Skin epidermis (tissue), 12 donors: ENCODE measurements at regions not wholly inside any gene's neighbourhood (a gene's known extent, or its start where the extent isn't known, plus 50 kb on each side); places are given as distances from the start of the nearest gene placed in this dataset.
"Not testable (repeated sequence)": the region's sequence is repeated elsewhere in the genome, so short reads cannot be mapped to it uniquely, and the experiment has no call there.

ENCODE experiments used
- H3K27ac ChIP-seq, 21 experiments: fragments of 200-600 bp; sonication (generic) in 11 of 21; one replicate each; pipeline ENCODE4 v1.5.0; 2020; ENCODE audit warnings: mild to moderate bottlenecking in 3 of 21, inconsistent platforms in 2 of 21, moderate library complexity in 2 of 21
- H3K4me3 ChIP-seq, 7 experiments: fragments of 200-600 bp; sonication (generic) in 2 of 7; one replicate each; pipeline ENCODE4 v1.5.0; 2020; ENCODE audit warnings: inconsistent platforms in 2 of 7, mild to moderate bottlenecking in 2 of 7, moderate library complexity in 1 of 7

GRCh38 chr10:2049560-2049959 is 312.2 kb upstream of the ADARB2 start:
- no peak overlapping the region for H3K27ac ChIP-seq
- H3K4me3 ChIP-seq: no peak overlapping the region

- H3K27ac ChIP-seq: no peak overlapping the region
- no peak overlapping the region for H3K4me3 ChIP-seq
Measured at GRCh38 chr10:2048337-2048973, 311.1 kb upstream of the ADARB2 start.

- Histone ChIP-seq H3K4me3 (no peak overlapping the region), H3K27ac (no peak overlapping the region)
Measured at GRCh38 chr10:2047679-2048078, 310.4 kb upstream of the ADARB2 start.

GRCh38 chr10:2043379-2043778 is 306.1 kb upstream of the ADARB2 start:
- Histone ChIP-seq H3K27ac (no peak overlapping the region), H3K4me3 (no peak overlapping the region)

GRCh38 chr10:2038036-2038435 is 300.7 kb upstream of the ADARB2 start:
- no peak overlapping the region for H3K4me3 ChIP-seq
- no peak overlapping the region for H3K27ac ChIP-seq

GRCh38 chr10:2037246-2037645 is 299.9 kb upstream of the ADARB2 start:
- Histone ChIP-seq H3K27ac (no peak overlapping the region), H3K4me3 (no peak overlapping the region)

- H3K27ac ChIP-seq: no peak overlapping the region
- no peak overlapping the region for H3K4me3 ChIP-seq
Measured at GRCh38 chr10:2036209-2036608, 298.9 kb upstream of the ADARB2 start.

- H3K27ac ChIP-seq: no peak overlapping the region
Measured at GRCh38 chr10:2030046-2030445, 292.7 kb upstream of the ADARB2 start.

GRCh38 chr10:2026936-2027335 is 289.6 kb upstream of the ADARB2 start:
- Histone ChIP-seq H3K4me3 (no peak overlapping the region), H3K27ac (no peak overlapping the region)

More at GRCh38 chr10:2030046-2030445, 292.7 kb upstream of the ADARB2 start:
- H3K4me3 ChIP-seq: no peak overlapping the region

- not testable (repeated sequence) for H3K4me3 ChIP-seq, H3K27ac ChIP-seq
Measured at GRCh38 chr10:2024750-2025149, 287.4 kb upstream of the ADARB2 start.

GRCh38 chr10:2023687-2024086 is 286.4 kb upstream of the ADARB2 start:
- no peak overlapping the region for H3K4me3 ChIP-seq

GRCh38 chr10:2022401-2022800 is 285.1 kb upstream of the ADARB2 start:
- H3K27ac ChIP-seq: no peak overlapping the region
- no peak overlapping the region for H3K4me3 ChIP-seq

More at GRCh38 chr10:2023687-2024086, 286.4 kb upstream of the ADARB2 start:
- no peak overlapping the region for H3K27ac ChIP-seq

- Histone ChIP-seq H3K4me3 (no peak overlapping the region), H3K27ac (no peak overlapping the region)
Measured at GRCh38 chr10:2020836-2021235, 283.5 kb upstream of the ADARB2 start.

- H3K27ac ChIP-seq: no peak overlapping the region
- no peak overlapping the region for H3K4me3 ChIP-seq
Measured at GRCh38 chr10:2019803-2020202, 282.5 kb upstream of the ADARB2 start.

- no peak overlapping the region for H3K4me3 ChIP-seq
Measured at GRCh38 chr10:2019281-2019680, 282.0 kb upstream of the ADARB2 start.

GRCh38 chr10:2014541-2014940 is 277.2 kb upstream of the ADARB2 start:
- no peak overlapping the region for H3K4me3 ChIP-seq

More at GRCh38 chr10:2019281-2019680, 282.0 kb upstream of the ADARB2 start:
- no peak overlapping the region for H3K27ac ChIP-seq

GRCh38 chr10:2012209-2012608 is 274.9 kb upstream of the ADARB2 start:
- Histone ChIP-seq H3K4me3 (no peak overlapping the region), H3K27ac (no peak overlapping the region)

More at GRCh38 chr10:2014541-2014940, 277.2 kb upstream of the ADARB2 start:
- H3K27ac ChIP-seq: no peak overlapping the region

GRCh38 chr10:2011106-2011716 is 273.9 kb upstream of the ADARB2 start:
- Histone ChIP-seq H3K4me3 (no peak overlapping the region), H3K27ac (no peak overlapping the region)

- Histone ChIP-seq H3K27ac (no peak overlapping the region), H3K4me3 (no peak overlapping the region)
Measured at GRCh38 chr10:2005546-2005945, 268.2 kb upstream of the ADARB2 start.

- no peak overlapping the region for H3K4me3 ChIP-seq
Measured at GRCh38 chr10:1992930-1993329, 255.6 kb upstream of the ADARB2 start.

GRCh38 chr10:1989090-1989489 is 251.8 kb upstream of the ADARB2 start:
- H3K27ac ChIP-seq: no peak overlapping the region
- no peak overlapping the region for H3K4me3 ChIP-seq

More at GRCh38 chr10:1992930-1993329, 255.6 kb upstream of the ADARB2 start:
- no peak overlapping the region for H3K27ac ChIP-seq

- H3K4me3 ChIP-seq: no peak overlapping the region
- no peak overlapping the region for H3K27ac ChIP-seq
Measured at GRCh38 chr10:1981976-1982375, 244.7 kb upstream of the ADARB2 start.
